Jurkat, Clone E6-1 (cell line): ENCODE measurements at regions not wholly inside any gene's neighbourhood (a gene's known extent, or its start where the extent isn't known, plus 50 kb on each side); places are given as distances from the start of the nearest gene placed in this dataset.
"Not testable (repeated sequence)": the region's sequence is repeated elsewhere in the genome, so short reads cannot be mapped to it uniquely, and the experiment has no call there.

Experiments
- DNase-seq: peaks from one replicate; pipeline ENCODE4 v3.0.0-alpha.2; 2011; ENCODE audit warnings: low read depth, low spot score
- H3K4me3 ChIP-seq: 2 replicates; pipeline ENCODE4 v1.5.1; 2011; ENCODE audit warnings: mild to moderate bottlenecking, low read length, control low read depth, moderate library complexity

DNA sequence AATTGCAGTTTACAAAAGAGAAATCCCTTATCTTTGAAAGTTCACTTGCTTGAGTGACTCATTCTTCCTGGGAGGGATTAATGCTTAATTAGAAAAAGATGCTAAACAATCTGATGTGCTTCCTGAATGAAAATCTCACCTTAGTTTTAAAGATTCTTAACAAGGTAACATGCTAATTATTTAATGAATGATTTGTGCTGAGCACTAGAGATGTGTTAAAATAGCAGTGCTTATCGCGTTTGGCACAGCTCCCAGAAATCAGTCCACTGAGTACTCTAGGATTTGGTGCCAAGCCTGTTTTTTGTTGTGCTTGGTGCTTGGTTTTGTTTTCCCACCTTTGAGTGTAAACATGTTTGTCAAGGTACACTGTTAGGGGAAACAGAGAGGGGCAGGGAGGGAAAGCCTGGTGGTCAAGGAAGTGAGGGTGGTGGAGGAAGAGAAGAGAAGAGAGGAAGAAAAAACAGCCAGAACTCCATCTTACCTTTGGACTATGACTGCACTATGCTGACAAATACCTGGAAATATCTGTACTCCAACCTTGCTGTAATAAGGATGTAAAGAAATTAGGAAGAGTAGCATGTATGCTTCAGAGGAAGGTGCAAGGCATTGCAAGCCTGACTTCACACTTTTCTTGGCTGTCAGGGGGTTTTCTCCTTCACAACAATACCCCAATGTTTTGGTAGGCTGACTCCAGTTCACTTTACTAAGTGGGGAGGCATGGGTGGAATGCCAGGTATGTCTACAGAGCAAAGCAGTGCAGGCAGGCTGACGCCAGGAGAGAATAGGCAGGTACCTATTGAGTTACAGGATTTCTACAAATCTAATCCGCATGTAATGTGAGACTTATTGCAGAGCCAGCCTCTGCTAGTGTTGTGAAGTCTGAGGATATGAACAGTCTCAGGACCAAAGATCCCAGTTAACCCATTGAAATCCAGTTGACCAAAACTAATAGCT lies 157.2 kb upstream of the ISL1 start:
- no peak overlapping the region for H3K4me3 ChIP-seq
- DNase-seq, result no peak

DNA sequence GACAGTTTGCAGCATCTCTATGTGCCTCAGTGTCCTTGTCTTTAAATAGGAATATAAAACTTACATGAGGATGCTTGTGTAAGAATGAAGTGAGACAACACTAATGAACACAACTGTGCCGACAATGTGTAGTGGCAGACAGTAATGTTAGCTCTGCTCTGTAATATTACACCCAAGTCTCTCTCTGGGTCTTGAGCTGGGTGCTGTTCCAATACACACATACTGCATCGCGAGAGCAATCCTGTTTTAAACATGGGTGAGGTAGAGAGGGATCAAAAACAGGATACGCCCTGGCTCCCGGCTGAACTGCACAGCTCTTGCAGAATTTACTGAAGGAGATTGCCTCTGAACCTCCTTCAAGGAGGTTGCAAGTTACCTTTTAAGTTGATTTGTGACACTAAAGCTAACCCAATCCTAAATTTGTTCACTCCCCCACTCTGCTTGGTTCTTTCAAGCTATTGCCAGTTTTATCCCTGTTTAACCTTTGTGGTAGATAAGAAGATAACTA lies 155.2 kb upstream of the ISL1 start:
- DNase-seq, result no peak
- H3K4me3 ChIP-seq, result no peak overlapping the region

DNA sequence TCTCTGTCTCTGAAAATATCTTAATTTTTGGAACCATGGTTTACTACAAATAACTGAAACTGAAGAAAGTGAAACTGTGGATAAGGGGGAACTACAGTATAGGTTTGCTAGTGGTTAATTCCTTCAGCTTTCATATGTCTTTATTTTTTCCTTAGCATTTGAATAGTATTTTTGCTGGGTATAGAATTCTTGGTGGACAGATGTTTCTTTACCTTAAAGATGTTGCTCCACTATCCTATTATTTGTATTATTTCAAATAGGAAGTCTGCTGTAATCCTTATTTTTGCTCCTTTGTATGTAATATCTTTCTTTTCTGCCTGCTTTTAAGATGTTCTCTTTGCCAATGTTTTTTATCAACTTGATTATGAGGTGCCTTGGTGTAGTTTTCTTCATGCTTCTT lies 152.9 kb upstream of the ISL1 start:
- DNase-seq, result no peak
- no peak overlapping the region for H3K4me3 ChIP-seq

DNA sequence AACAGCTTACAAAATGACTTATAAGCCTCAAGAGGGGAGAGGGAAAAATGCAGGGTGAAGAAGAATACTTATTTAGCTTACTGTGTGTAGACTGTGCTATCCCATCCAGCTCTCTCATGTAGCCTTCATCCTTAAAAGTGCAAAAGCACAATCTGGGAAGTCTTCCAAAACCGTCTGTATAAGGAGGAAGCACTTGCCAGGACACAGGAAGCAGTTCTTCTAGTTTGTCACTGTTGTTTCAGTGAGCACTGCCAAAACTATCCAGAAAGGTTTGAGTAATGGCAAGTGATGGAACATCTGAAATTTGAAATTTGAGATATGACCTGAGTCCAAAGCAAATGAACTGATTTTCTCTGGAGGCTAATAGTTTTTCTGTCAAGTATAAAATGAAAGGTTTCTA lies 140.8 kb upstream of the ISL1 start:
- no peak overlapping the region for H3K4me3 ChIP-seq
- DNase-seq, result no peak

DNA sequence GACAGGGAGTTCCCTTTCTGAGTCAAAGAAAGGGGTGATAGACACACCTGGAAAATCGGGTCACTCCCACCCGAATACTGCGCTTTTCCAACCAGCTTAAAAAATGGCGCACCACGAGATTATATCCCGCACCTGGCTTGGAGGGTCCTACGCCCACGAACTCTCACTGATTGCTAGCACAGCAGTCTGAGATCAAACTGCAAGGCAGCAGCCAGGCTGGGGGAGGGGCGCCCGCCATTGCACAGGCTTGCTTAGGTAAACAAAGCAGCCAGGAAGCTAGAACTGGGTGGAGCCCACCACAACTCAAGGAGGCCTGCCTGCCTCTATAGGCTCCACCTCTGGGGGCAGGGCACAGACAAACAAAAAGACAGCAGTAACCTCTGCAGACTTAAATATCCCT lies 132.3 kb upstream of the ISL1 start:
- H3K4me3 ChIP-seq, DNase-seq: not testable (repeated sequence)

DNA sequence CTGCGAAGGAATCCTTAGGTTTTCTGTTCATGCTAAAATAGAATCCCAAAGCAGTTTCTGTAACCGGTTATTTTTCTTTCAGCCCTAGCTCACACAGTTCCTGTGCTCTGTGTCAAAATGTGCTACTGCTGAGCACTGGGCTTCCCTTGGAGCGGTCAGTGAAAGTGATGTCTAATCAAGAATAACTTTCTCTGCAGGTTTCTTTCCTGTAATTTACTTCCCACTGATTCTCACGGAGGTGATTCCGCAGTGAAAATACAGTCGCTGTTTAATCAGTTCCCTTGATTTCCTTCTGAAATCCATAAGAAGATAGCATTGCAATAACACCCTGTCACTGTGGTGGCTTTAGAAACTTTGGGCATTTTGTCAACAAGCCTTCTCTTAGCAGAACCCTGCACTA lies 112.0 kb upstream of the ISL1 start:
- no peak for DNase-seq
- H3K4me3 ChIP-seq, result no peak overlapping the region

DNA sequence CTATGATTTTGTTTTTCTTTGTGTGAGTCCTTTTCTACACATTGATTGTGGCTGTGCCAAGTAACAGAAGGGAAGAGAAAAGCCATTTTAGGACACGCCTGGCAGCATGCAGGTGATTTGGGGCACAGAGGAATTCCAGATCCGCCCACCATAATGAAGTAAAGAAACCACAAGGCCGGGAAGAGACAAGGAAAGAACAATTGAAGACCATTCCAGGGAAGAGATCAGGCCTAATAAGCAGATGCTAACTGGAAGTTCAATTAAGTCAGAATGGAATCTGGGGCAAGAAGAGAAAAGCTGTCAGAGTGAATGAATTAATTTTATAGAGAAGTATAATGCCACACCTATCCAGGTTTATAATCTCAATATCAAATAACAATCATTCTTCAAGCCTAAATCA lies 110.2 kb upstream of the ISL1 start:
- no peak for DNase-seq
- no peak overlapping the region for H3K4me3 ChIP-seq

DNA sequence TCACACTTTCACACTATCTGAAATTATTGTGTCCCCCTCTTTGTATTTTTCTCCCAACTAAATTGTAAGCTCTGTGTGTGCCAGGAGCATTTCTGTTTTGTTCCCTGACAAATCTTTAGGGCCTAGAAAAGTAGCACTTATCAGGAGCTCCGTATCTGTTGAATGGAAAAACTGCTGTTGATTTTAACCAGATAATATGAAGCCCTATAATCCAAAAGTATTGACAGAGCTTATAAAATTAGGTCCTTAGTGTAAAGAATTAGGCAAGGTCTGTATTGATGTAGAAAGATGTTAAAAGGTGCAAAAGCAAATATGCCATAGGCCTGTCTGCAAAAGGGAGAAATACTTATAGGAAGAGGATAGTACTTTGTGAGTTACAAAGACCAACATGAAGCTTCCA lies 109.4 kb upstream of the ISL1 start:
- H3K4me3 ChIP-seq, result no peak overlapping the region
- no peak for DNase-seq

DNA sequence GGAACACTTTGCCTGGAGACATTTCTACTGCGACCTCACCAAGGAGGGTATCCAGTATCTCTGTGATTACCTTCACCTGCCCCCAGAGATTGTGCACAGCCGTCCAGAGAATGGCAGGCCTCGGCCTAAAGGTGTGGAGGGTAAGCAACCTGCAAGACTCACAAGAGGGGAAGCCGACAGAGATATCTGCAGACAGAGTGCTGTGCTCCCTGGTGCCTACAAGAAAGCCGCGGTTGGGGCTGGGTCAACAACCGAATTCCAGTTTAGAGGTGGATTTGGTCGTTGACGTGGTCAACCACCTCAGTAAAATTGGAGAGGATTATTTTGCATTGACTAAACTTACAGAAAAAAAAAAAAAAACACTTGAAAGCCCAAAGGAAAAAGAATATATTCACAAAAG lies 107.8 kb upstream of the ISL1 start:
- no peak overlapping the region for H3K4me3 ChIP-seq
- no peak for DNase-seq

DNA sequence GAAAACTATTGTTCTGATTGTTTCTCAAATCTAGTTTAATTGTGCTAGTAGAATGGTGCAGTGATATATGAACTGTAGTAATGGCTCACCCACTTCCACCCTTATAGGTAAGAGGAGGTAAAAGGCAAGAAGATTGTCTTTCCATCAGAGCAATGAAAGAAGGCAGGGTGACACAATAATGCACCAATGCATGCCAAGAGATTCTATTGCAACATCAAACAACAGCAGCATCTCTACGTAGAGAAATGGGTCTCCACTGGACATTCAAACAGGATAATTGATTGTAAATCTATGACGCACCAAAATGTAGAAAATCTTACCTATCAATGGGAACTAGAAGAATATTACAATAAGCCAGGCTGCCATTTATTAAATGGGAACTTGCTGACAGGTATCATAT lies 107.0 kb upstream of the ISL1 start:
- DNase-seq, result no peak
- no peak overlapping the region for H3K4me3 ChIP-seq

DNA sequence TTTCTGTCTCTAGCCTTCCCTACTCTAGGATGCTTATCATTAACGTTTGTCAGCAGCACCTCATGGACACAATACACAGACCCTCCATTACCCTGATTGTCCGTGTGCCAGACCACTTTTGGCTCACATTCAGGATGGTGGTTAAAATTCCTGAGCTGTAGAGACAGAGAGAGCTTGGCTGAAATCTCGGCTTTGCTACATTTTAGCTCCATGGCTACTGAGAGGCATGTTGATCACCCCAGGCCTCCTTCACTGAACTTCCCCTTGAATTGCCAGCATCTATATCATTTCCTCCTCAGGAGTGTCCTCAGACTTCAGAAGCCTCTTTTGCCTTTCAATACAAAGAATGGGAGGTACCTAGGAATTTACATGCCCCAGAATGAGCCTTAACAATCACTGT lies 104.7 kb upstream of the ISL1 start:
- DNase-seq, result no peak
- H3K4me3 ChIP-seq, result no peak overlapping the region

DNA sequence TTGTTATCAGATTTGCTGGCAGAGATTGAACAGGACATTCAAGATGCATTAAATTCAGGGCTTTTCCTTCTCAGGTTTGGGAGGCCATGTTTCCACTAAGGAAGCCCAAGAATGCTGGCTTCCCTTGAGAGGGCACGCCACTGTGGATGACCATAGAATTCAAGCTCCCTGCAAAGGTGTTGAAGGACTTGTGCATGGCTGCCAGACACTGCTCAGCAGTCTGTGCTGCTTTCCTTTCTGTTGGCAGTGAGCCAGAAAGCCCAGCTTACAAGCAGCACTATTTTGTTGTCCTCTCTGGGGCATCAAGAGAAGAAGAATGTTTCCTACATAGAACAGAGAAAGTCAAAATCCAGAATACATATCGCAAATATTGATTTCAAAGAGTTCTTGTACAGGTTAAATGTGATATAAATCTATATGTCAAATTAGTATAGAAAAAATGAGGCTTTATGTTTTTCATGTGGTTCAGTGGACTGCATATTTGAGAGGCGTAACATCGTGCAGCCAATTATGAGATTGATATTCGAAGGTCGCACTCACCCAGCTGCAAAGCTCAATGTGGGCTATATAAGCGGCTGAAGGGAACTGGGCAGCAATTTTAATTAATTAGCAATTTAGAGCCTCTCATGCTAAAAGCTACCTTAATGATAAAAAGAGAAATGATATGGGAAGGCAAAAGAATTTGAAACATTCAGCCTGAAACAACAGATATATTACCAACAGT lies 103.1 kb upstream of the ISL1 start:
- H3K4me3 ChIP-seq, result no peak overlapping the region
- DNase-seq, result no peak

DNA sequence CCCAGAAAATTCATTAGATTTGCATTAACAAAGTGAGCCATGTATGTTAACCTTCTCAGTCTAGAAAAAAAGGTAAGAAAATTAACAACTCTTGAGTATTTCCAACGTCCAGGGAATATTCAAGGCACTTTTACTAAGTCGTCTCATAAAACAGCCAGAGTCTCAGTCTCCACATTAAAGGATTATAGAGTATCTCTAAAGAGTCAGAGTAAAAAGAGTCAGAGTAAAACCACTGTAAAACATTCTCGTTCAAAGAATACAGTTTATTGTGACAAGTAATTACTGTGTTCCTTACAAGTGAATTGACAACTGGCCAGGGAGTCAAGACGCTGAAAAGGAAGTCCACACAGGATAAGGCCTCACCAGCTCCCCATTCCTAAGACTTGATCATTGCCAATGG lies 97.2 kb upstream of the ISL1 start:
- DNase-seq, result no peak
- no peak overlapping the region for H3K4me3 ChIP-seq

DNA sequence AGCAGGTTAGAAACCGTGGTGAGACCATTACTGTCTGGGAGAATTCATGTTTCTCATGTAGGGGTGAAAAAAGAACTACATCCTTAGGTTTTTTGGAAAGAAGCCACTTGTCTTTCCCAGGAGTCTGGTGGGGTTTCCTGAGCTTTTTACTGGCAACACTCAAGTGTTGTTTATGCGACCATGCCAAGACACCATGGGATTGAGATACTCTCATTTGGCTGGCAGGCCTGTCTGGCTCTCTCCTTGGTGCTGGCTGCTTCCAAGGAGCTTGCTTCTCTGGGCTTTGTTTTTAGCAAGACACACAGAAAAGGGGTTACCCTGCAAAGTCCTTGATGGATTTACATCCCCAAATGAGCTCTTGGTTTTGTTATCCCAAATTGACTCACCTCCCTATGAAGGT lies 80.9 kb upstream of the ISL1 start:
- no peak overlapping the region for H3K4me3 ChIP-seq
- DNase-seq, result no peak

DNA sequence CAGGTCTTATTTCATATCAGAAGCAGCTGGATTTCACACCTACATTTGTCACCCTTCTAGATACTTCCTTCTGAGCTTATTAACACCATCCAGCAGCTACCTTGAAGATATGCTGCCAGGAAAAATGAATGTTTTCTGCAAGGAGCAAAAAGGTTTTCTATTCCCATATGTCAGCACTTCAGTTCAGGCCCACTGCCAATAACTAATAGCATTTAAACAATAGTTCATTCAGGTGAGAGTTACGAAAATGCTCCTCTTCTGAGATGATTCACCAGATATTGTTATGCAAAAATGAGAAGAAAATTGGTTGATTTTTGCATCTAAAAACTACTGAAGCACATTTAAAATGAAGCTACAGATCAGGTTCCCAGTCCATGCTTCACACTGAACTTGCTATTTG lies 56.4 kb upstream of the ISL1 start:
- no peak for DNase-seq
- H3K4me3 ChIP-seq, result no peak overlapping the region
